ENCODE measurements at regions not wholly inside any gene's neighbourhood (a gene's known extent, or its start where the extent isn't known, plus 50 kb on each side); places are given as distances from the start of the nearest gene placed in this dataset.

GRCh38 chr5:6188344-6188743, 190.0 kb downstream of the MED10 start:
- Histone ChIP-seq H3K4me3 (ENCODE audit: low read depth in 1 of 2, low read length in 2 of 2) (no peak overlapping the region), H3K27ac (ENCODE audit: low read depth, low read length) (no peak overlapping the region), H3K9ac (ENCODE audit: low read depth in 1 of 2, low read length in 2 of 2) (no peak overlapping the region), H3K36me3 (ENCODE audit: control insufficient read depth in 1 of 2, insufficient read depth in 2 of 2, low read length in 2 of 2) (no peaks in the 10 kb centered on the region), H3K4me1 (ENCODE audit: control insufficient read depth in 1 of 2, insufficient read depth in 2 of 2, low read length in 2 of 2) (no peaks in the 10 kb centered on the region), H3K27me3 (ENCODE audit: control insufficient read depth in 1 of 2, insufficient read depth in 2 of 2, low read length in 2 of 2) (no peaks in the 10 kb centered on the region), H3K9me3 (ENCODE audit: control insufficient read depth in 1 of 2, low read length in 2 of 2) (no peaks in the 10 kb centered on the region)

GRCh38 chr5:6187501-6187900, 190.8 kb downstream of the MED10 start:
- Histone ChIP-seq H3K9ac (ENCODE audit: low read depth in 1 of 2, low read length in 2 of 2) (no peak overlapping the region), H3K27ac (ENCODE audit: low read depth, low read length) (no peak overlapping the region), H3K27me3 (ENCODE audit: control insufficient read depth in 1 of 2, insufficient read depth in 2 of 2, low read length in 2 of 2) (no peaks in the 10 kb centered on the region), H3K9me3 (ENCODE audit: control insufficient read depth in 1 of 2, low read length in 2 of 2) (no peaks in the 10 kb centered on the region), H3K36me3 (ENCODE audit: control insufficient read depth in 1 of 2, insufficient read depth in 2 of 2, low read length in 2 of 2) (no peaks in the 10 kb centered on the region), H3K4me3 (ENCODE audit: low read depth in 1 of 2, low read length in 2 of 2) (no peak overlapping the region), H3K4me1 (ENCODE audit: control insufficient read depth in 1 of 2, insufficient read depth in 2 of 2, low read length in 2 of 2) (no peaks in the 10 kb centered on the region)

DNA sequence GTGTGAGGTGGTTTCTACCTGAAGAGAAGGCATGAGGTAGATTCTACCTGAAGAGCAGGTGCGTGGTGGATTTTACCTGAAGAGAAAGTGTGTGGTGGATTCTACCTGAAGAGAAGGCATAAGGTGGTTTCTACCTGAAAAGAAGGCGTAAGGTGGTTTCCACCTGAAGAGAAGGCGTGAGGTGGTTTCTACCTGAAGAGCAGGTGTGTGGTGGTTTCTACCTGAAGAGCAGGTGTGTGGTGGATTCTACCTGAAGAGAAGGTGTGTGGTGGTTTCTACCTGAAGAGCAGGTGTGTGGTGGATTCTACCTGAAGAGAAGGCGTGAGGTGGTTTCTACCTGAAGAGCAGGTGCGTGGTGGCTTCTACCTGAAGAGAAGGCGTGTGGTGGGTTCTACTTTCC, 192.8 kb downstream of the MED10 start:
- Histone ChIP-seq H3K36me3 (ENCODE audit: control insufficient read depth in 1 of 2, insufficient read depth in 2 of 2, low read length in 2 of 2) (no peaks in the 10 kb centered on the region), H3K4me1 (ENCODE audit: control insufficient read depth in 1 of 2, insufficient read depth in 2 of 2, low read length in 2 of 2) (no peaks in the 10 kb centered on the region), H3K27me3 (ENCODE audit: control insufficient read depth in 1 of 2, insufficient read depth in 2 of 2, low read length in 2 of 2) (no peaks in the 10 kb centered on the region), H3K27ac (ENCODE audit: low read depth, low read length) (no peak overlapping the region), H3K4me3 (ENCODE audit: low read depth in 1 of 2, low read length in 2 of 2) (no peak overlapping the region), H3K9ac (ENCODE audit: low read depth in 1 of 2, low read length in 2 of 2) (no peak overlapping the region), H3K9me3 (ENCODE audit: control insufficient read depth in 1 of 2, low read length in 2 of 2) (no peaks in the 10 kb centered on the region)

DNA sequence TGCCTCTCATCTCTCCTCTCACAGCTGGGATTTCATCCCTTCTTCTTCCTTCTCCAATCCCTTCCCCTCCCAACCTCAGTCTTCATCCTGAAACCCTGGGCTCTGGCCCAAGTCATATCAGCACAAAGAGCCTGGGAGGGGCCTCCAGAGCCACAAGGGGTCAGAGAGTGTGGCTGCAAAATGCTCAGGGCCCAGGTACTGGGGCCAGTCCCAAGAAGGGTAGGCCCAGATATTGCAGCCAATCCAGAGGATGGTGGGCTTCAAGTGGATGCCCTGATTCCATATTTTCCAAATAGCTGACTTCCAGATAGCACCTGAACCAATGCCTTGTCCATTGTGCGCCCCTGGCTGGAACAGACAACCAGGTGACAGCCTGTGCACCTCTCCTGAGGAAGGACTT, 193.9 kb downstream of the MED10 start:
- no peaks in the 10 kb centered on the region for H3K27me3 ChIP-seq (ENCODE audit: control insufficient read depth in 1 of 2, insufficient read depth in 2 of 2, low read length in 2 of 2)
- no peak overlapping the region for H3K9ac ChIP-seq (ENCODE audit: low read depth in 1 of 2, low read length in 2 of 2)
- no peak overlapping the region for H3K4me3 ChIP-seq (ENCODE audit: low read depth in 1 of 2, low read length in 2 of 2)
- H3K9me3 ChIP-seq (ENCODE audit: control insufficient read depth in 1 of 2, low read length in 2 of 2), result no peaks in the 10 kb centered on the region
- H3K27ac ChIP-seq (ENCODE audit: low read depth, low read length), result no peak overlapping the region
- no peaks in the 10 kb centered on the region for H3K4me1 ChIP-seq (ENCODE audit: control insufficient read depth in 1 of 2, insufficient read depth in 2 of 2, low read length in 2 of 2)
- no peaks in the 10 kb centered on the region for H3K36me3 ChIP-seq (ENCODE audit: control insufficient read depth in 1 of 2, insufficient read depth in 2 of 2, low read length in 2 of 2)

DNA sequence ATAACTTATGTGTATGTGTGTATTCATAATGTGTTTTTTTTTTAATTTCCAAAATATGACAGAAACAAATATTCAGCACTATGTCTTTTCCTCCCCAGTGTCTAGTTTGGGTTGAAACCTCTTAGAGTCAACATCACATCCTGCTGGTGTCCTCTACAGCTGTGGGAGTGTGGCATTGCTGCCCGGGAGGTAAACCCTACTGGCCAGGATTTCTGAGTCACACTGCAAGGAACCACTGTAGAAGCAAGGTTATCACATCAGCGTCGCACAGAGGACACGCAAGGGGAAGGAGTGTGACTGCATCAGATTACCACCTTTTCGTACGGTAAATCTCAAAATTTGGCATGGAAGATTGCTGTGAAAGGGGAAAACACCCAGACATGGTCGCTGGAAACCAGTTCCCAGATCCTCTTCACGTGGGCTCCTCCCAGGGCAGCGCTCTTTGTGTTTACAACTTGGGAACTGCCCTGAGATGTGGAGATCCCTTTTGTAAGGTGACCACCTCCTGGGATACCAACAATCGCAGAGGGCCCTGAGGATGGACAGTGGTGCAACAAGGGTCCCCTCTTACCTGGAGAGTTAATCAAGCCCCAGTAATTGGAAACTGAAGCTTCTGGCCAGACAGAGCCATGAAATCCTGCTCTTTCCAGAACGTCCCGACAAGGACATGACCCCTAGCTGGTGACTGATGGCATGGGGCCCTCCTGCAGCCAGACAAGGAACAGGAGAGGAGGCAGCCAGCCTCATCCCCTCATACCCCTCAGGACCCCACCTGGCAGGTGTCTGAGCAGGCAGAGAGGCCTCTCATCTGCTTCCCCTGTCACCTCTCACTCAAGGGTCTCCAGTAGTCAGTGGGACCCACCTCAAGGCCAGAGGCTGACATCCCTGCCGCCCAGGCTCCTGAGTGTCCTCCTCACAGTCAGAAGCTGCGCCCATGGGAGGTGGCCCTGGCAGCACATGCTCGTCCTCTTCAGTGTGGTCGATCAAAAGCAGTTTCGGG, 194.7 kb downstream of the MED10 start:
- no peak overlapping the region for H3K4me3 ChIP-seq (ENCODE audit: low read depth in 1 of 2, low read length in 2 of 2)
- no peaks in the 10 kb centered on the region for H3K36me3 ChIP-seq (ENCODE audit: control insufficient read depth in 1 of 2, insufficient read depth in 2 of 2, low read length in 2 of 2)
- no peaks in the 10 kb centered on the region for H3K27me3 ChIP-seq (ENCODE audit: control insufficient read depth in 1 of 2, insufficient read depth in 2 of 2, low read length in 2 of 2)
- H3K27ac ChIP-seq (ENCODE audit: low read depth, low read length), result no peak overlapping the region
- H3K4me1 ChIP-seq (ENCODE audit: control insufficient read depth in 1 of 2, insufficient read depth in 2 of 2, low read length in 2 of 2), result no peaks in the 10 kb centered on the region
- H3K9me3 ChIP-seq (ENCODE audit: control insufficient read depth in 1 of 2, low read length in 2 of 2), result no peaks in the 10 kb centered on the region
- H3K9ac ChIP-seq (ENCODE audit: low read depth in 1 of 2, low read length in 2 of 2), result no peak overlapping the region

GRCh38 chr5:6182271-6182815, 196.0 kb downstream of the MED10 start:
- Histone ChIP-seq H3K4me1 (ENCODE audit: control insufficient read depth in 1 of 2, insufficient read depth in 2 of 2, low read length in 2 of 2) (no peaks in the 10 kb centered on the region), H3K36me3 (ENCODE audit: control insufficient read depth in 1 of 2, insufficient read depth in 2 of 2, low read length in 2 of 2) (no peaks in the 10 kb centered on the region), H3K9ac (ENCODE audit: low read depth in 1 of 2, low read length in 2 of 2) (no peak overlapping the region), H3K27me3 (ENCODE audit: control insufficient read depth in 1 of 2, insufficient read depth in 2 of 2, low read length in 2 of 2) (no peaks in the 10 kb centered on the region), H3K4me3 (ENCODE audit: low read depth in 1 of 2, low read length in 2 of 2) (no peak overlapping the region), H3K27ac (ENCODE audit: low read depth, low read length) (no peak overlapping the region), H3K9me3 (ENCODE audit: control insufficient read depth in 1 of 2, low read length in 2 of 2) (no peaks in the 10 kb centered on the region)

- no peaks in the 10 kb centered on the region for H3K4me1 ChIP-seq (ENCODE audit: control insufficient read depth in 1 of 2, insufficient read depth in 2 of 2, low read length in 2 of 2)
Measured at GRCh38 chr5:6181871-6182270, 196.5 kb downstream of the MED10 start.

GRCh38 chr5:6181147-6181729, 197.1 kb downstream of the MED10 start:
- no peak overlapping the region for H3K9ac ChIP-seq (ENCODE audit: low read depth in 1 of 2, low read length in 2 of 2)
- H3K4me1 ChIP-seq (ENCODE audit: control insufficient read depth in 1 of 2, insufficient read depth in 2 of 2, low read length in 2 of 2), result no peaks in the 10 kb centered on the region
- no peak overlapping the region for H3K4me3 ChIP-seq (ENCODE audit: low read depth in 1 of 2, low read length in 2 of 2)
- H3K36me3 ChIP-seq (ENCODE audit: control insufficient read depth in 1 of 2, insufficient read depth in 2 of 2, low read length in 2 of 2), result no peaks in the 10 kb centered on the region
- H3K27ac ChIP-seq (ENCODE audit: low read depth, low read length), result no peak overlapping the region
- no peaks in the 10 kb centered on the region for H3K27me3 ChIP-seq (ENCODE audit: control insufficient read depth in 1 of 2, insufficient read depth in 2 of 2, low read length in 2 of 2)
- H3K9me3 ChIP-seq (ENCODE audit: control insufficient read depth in 1 of 2, low read length in 2 of 2), result no peaks in the 10 kb centered on the region

More at GRCh38 chr5:6181871-6182270, 196.5 kb downstream of the MED10 start:
- Histone ChIP-seq H3K4me3 (ENCODE audit: low read depth in 1 of 2, low read length in 2 of 2) (no peak overlapping the region), H3K9ac (ENCODE audit: low read depth in 1 of 2, low read length in 2 of 2) (no peak overlapping the region), H3K36me3 (ENCODE audit: control insufficient read depth in 1 of 2, insufficient read depth in 2 of 2, low read length in 2 of 2) (no peaks in the 10 kb centered on the region), H3K27ac (ENCODE audit: low read depth, low read length) (no peak overlapping the region), H3K9me3 (ENCODE audit: control insufficient read depth in 1 of 2, low read length in 2 of 2) (no peaks in the 10 kb centered on the region), H3K27me3 (ENCODE audit: control insufficient read depth in 1 of 2, insufficient read depth in 2 of 2, low read length in 2 of 2) (no peaks in the 10 kb centered on the region)

- no peaks in the 10 kb centered on the region for H3K27me3 ChIP-seq (ENCODE audit: control insufficient read depth in 1 of 2, insufficient read depth in 2 of 2, low read length in 2 of 2)
- no peak overlapping the region for H3K4me3 ChIP-seq (ENCODE audit: low read depth in 1 of 2, low read length in 2 of 2)
- H3K27ac ChIP-seq (ENCODE audit: low read depth, low read length), result no peak overlapping the region
- no peaks in the 10 kb centered on the region for H3K36me3 ChIP-seq (ENCODE audit: control insufficient read depth in 1 of 2, insufficient read depth in 2 of 2, low read length in 2 of 2)
- H3K9ac ChIP-seq (ENCODE audit: low read depth in 1 of 2, low read length in 2 of 2), result no peak overlapping the region
- no peaks in the 10 kb centered on the region for H3K4me1 ChIP-seq (ENCODE audit: control insufficient read depth in 1 of 2, insufficient read depth in 2 of 2, low read length in 2 of 2)
- no peaks in the 10 kb centered on the region for H3K9me3 ChIP-seq (ENCODE audit: control insufficient read depth in 1 of 2, low read length in 2 of 2)
Measured at GRCh38 chr5:6180231-6180872, 198.0 kb downstream of the MED10 start.

All from duodenal mucosa (tissue), 2 donors.